HPDE6-E6E7 (cell line): ENCODE measurements at regions not wholly inside any gene's neighbourhood (a gene's known extent, or its start where the extent isn't known, plus 50 kb on each side); places are given as distances from the start of the nearest gene placed in this dataset.
A peak's percentile ranks its signal among the peaks of the same experiment; 100 is the strongest.

Experiments
- DNase-seq: peaks from one replicate; pipeline ENCODE4 v3.0.0; 2011; ENCODE audit warnings: missing footprints; ENCODE audit errors: extremely low spot score

DNA sequence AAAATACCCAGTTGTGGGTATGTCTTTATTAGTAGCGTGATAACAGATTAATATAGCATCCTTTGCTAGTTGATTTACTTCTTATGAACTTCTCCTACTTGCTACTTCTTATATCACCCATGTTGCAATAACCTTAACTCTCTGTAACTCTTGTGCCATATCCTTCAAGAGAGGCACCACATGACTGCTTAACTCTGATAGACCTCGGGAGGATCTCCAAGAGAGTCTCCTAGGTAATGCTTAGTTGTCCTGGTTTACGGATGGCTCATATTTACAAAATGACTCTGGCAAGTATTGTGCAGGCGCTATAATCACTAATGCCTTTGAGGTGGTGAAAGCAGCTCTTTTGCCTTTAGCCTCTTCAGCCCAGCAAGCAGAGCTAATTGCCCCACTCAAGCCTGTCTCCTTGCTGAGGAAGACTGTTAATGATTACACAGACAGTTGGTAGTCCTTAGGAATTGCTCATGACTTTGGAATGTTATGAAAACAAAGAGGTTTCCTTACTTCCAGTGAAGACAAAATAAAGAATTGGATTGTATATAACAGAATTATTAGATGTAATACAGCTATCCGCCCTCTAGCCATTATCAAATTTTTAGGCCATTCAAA lies 1305.8 kb downstream of the PCDH7 start:
- DNase-seq = peak; percentile 29

DNA sequence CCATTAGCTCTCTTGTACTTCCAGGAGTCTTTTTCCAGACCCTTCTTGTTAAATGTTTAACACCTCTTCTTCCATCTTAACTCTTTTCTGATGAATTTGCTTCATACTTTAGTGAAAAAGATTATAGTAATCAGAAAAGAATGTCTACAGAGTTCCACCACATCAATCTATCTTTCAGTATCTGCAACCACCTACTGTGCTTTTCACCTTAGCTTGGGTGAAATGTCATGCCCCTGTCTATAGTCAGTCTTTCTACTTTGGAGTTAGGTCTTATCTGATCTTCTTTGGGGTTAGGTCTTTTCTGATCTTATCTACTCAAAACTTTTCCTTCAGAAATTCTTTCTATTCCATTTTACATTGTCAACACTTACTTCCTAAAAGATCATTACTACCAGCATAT lies 1310.2 kb downstream of the PCDH7 start:
- DNase-seq = no peak

DNA sequence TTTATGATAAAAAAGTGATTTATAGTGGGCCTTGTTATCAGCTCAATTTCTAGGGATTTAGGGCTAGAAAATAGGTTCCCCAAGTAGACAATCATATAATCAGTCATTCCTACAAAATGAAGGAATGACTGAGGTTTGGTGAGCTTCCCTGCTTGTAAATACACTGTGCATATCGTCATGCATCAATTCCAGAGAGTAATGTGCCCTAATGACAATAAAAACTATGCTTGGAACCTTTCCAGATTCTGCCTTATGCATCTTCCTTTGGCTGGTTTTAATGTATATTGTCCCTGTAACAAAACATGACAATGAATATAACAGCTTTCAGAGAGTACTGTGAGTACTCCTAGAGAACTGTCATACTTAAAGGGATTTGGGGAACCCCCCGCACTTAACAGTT lies 1310.9 kb downstream of the PCDH7 start:
- DNase-seq = no peak

DNA sequence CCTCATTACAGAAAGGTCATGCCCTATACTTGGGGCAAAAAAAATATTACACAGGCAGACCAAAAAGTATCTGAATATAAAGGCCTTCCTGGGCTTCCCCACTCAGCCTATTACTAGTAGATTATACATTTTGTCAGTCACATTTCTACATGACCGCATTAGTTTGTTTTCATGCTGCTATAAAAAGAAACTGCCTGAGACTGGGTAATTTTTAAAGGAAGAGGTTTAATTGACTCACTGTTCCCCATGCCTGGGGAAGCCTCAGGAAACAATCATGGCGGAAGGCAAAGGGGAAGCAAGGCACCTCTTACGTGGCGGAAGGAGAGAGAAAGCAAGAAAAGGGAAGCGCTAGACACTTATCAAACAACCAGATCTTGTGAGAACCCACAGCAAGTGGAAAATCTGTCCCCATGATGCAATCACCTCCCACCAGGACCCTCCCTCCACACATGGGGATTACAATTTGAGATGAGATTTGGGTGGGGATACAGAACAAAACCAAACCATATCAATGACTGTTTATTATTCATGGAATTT lies 1312.0 kb downstream of the PCDH7 start:
- no peak for DNase-seq

DNA sequence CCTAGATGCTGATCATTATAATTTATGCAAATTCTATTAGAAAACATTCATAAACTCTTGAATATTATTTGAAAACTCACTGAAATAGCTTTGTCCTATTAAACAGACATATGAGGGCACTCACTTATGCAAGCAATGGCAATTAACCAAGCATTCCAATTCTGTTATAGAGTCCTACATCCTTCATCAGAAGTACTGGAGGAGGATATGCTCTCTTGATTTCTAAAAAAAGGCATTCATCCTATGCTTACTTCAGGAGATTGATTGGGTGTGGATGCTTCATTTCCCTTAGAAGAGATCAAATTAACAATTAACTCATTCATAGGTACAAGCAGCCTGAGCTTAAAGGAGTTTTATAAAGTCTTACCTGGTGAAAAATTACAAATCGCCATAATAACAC lies 1317.2 kb downstream of the PCDH7 start:
- no peak for DNase-seq

DNA sequence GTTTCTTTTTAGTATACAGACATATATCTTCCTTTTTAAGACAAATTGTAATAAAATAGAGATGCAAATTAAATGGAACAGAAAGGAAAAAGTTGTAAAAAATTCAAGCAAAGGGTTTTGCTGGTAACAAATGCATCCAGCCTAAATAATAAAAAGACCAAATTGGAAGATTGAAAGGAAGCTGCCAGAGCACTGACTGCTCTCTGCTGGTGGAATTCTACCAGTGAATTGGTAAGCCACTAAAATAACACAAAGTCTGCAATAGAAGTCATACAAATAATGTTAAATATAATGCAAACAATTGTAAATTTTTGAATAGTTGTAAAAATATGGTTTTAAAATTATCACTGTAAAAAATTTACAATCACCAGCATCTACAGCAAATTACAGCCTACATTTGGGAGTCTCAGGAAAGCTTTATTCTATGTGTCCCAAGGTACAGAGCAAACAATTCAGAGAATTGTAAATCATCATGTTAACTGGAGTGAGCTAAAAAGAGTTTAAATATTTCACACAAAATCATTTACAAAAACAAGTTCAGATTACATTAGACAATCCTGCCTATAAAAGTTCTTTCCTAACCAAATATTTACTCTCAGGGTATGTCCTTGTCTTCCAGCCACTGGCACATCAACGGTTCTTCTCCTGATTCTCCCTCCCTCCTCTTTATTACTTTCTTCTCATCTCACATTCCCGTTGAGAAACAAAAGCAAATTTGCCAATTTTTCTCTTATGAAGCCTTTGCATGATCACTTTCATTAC lies 1322.5 kb downstream of the PCDH7 start:
- no peak for DNase-seq

DNA sequence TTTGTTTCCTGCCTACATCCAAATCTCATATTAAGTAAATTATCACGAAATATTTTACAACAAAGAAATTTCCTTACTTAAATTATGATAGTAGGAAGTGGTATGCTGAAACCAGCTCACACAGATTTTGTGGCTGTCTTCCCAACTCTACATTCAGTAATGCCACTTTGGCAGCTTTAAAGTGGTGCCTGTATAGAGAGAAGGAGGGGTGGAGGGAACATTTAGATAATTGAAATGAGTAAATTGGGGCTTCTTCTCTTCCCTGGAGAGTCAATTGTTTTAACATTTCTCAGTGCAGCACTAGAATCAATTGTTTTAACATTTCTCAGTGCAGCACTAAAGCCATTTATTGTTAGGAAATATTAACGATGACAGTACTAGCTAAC lies 1323.1 kb downstream of the PCDH7 start:
- DNase-seq = no peak

DNA sequence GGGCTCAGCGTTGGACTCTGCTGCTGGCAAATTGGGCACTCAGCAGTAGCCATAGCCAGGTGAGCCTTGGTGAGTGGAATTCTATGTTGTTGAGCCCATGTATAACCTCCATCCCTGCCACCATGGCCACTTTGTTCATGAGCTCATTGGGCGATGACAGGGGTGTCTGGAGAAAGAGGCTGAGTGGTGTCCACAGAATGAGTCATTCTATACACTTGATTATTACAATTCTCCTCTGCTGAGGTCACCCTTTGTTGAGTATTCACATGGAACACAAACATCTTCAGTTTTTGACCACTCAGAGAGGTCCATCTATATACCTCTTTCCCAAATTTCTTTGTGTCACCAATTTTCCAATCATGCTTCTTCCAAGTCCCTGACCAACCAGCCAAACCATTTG lies 1341.7 kb downstream of the PCDH7 start:
- no peak for DNase-seq

DNA sequence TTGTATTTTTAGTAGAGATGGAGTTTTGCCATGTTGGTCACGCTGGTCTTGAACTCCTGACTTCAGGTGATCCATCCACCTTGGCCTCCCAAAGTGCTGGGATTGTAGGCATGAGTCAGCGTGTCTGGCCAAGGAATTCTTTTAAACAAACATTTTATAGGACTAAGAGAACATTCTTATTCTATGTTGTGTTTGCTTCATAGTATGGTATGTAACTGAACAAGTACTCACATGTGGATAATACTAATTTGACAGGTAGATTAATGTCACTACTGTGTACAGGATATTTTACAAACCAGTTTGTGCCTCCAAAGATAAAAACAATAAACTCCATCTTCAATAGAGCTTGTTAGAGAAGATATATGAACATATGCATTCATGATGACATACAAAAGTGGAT lies 1353.4 kb downstream of the PCDH7 start:
- DNase-seq = peak; percentile 16

DNA sequence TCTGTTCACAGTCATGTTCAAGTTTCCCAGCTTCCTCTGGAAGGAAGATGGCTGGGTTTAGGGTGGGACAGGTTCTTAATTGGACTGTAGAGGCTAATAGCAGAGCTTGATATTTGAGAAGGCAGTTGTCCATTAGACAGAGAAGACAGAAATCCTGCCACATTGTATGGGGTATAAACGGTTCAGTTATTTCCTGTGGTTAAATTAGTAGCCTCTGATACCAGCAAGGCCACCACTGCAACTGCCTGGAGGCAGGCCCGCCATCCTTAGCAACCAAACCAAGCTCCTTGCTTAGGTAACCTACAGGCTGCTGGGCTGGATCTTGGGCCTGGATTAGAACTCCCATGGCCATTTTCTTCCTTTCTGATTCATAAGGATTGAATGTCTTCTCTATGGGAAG lies 1367.0 kb downstream of the PCDH7 start:
- no peak for DNase-seq

DNA sequence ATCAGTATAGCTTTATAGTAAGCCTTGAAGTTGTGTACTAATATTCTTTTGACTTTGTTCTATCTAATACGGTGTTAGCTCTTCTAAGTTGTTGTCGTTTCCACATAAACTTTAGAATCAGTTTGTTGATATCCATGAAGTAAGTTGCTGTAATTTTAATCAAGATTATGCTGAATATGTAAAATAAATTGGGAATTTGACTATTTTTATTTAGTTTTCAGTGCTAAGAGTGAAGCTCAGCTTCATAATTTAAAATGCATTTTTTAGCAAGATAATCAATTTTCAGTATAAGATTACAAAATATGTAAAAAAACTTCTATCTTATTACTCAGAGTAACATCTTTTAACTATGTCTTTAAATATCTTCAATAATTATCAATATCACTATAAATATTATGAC lies 1374.8 kb downstream of the PCDH7 start:
- DNase-seq = no peak

DNA sequence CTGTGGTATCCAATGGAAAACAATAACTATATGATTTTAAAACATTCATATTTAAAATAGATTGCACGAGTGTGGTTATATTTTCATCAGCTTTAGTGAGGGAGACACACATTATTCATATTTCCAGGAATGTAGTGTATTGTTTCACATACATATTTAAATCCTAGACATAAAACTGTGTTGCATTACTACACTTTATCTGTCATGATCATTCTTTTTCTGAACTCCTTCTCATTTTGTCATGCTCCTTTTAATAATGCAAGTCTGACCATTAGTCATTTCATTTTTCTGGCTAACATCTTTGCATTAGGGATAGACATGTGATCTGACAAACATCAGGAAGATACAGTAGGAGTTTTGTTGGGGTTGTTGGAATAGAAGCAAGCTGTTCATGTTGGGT lies 1382.7 kb downstream of the PCDH7 start:
- no peak for DNase-seq

DNA sequence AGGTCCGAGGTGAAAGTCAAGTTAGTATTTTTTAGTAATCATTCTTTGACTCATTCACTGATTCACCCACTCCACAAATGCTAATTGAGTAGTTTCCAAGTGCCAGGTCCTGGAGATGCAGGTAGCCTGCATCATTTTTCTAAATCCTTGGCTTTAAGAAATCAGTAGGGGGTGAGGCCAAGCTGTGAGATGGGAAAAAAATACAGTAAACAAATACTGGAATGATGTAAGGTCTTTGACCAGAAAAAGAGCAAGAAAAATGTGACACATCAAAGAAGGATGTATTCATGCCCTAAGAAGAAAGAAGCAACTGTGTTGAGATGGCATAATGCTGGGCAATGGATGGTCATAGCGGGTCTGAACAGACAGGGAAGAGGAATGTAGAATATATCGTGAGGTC lies 1386.6 kb downstream of the PCDH7 start:
- peak; percentile 16 for DNase-seq

DNA sequence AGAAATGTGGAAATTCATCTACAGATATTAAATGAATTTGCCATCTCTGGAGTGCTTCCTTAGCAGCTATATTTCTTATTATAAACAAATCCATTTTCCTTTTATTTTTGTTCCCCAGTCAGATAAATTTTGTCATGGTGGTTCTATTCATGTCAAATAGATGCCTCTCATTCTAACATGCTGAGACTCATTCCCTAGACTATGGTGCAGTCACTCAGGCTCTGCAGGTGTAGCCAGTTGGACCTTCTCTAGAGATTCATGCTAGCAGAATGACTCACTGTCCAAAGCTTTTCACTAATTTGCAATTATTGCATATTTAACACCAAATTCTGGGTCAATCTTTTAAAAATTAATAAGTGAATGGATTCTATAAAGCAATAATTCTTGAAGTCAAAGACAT lies 1392.7 kb downstream of the PCDH7 start:
- DNase-seq = peak; percentile 43

DNA sequence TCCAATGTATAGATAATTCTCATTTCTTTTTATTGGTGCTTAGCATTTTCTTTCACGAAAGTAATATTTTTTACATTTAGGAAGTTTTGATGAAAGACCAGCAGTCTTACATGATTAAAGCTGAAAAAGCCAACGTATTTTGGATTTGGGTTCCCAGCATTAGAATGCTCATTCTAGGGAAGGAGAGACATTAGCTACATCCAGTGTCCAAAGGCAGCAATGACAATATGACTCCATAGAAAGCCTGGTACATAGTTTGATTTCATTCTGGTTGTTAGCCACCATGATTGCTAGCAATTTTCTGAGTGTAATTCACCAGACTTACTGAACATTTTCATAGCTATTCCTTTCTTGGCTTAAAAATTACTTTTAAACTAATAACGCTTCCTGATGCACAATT lies 1397.5 kb downstream of the PCDH7 start:
- DNase-seq = no peak

DNA sequence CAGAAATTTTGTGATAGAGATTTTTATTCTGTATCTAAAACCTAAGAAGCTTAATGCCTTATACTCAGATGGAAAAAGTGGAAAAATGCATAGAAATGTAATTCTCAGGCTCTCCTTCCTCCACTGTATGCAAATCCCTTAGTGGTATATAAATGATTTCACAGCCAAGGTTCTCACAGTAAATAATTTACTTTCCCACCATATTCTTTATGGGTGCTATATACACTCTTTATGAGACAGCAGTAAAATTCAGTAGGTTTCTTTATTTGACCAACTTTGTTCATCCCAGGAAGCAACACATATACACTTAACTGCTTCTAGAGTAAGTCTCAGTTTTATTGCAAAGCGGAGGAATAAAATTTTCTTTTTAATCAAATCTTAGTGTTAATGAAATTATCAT lies 1399.7 kb downstream of the PCDH7 start:
- no peak for DNase-seq

DNA sequence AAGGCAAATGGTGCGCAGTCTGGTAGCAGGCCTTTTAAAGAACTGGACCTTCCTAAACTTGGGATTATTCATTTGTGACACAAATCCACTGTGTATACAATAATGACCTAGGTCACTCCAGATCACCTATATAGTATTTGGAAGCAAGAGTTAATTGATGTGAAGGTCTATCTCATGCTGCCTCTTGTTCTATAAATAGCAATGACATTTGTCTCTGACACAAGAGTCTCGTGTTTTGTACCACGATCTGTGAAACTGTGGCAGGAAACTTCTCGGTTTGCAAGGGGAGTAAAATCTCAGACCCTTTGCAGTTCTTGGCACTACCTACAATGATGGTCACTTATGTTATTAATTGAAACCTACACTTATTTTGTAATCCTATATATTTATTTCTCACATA lies 1408.4 kb downstream of the PCDH7 start:
- DNase-seq = no peak

DNA sequence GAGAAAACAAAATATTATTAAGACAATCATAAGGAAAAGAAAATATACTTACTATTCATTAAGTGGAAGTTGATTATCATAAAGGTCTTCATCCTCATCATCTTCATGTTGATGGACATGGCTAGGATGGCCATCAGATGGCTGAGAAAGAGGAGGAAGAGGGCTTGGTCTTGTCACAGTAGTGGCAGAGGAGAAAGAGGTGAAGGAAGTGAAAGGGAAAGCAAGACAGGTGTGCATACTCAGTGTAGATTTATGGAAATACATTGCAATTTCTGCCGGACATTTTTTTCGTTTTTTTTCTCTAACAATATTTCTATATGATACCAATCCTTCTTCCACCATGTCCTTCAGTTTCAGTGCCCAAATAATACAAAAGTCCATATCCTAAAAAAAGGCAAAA lies 1409.8 kb downstream of the PCDH7 start:
- no peak for DNase-seq

DNA sequence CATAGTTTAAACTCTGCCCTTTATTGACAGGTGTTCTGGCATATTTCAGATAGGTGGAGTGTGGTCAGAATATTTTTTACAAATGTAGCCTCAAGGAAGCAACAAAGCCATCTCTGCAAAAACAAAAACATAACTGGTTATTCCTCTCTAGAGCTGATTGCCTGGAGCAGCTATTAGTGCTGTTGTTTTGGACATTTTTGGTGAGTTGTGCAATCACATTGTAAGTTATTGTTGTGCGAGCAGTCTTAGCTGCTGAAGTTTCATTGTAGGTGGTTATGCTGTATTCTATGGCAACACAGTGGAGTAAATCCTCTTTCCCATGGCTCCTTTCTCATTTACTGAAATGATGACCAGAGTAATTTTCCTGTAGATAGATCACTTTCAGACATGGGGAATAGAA lies 1413.0 kb downstream of the PCDH7 start:
- DNase-seq = no peak

DNA sequence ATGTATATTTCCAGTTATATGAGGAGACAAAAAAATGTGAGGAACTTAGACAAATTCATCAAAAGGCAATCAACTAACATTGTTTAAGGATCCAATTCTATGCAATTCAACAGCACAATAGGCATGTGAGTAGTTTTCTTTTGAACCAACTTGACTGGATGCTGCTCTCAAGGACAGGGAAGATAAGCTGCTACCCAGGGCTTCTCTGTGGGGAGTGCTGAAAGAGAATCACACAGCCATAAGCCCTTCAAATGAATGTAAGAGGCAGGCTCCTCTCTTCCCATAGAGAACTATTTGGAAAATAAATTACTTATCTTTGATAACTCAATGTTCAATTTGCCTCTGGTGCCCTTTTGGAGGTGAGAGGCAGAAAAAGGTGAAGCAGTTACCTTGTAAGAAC lies 1413.6 kb downstream of the PCDH7 start:
- no peak for DNase-seq

DNA sequence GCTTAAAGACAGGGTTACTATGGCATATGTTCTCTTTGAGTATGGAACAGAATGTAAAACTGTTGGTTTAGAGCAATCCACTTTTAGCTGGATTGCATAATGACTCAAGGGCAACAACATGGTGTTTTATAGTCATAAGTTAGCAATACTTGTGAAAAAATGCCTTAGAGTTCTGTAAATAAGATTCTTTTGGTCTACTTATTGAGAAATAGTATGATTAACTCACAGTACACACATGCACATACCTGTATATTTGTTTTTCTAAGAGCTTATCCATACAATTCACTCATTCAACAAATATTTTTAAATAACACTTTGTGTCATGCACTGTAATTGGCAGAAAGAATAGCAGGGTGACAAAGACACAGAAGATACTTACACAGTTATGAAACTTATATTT lies 1415.5 kb downstream of the PCDH7 start:
- peak; percentile 7 for DNase-seq

DNA sequence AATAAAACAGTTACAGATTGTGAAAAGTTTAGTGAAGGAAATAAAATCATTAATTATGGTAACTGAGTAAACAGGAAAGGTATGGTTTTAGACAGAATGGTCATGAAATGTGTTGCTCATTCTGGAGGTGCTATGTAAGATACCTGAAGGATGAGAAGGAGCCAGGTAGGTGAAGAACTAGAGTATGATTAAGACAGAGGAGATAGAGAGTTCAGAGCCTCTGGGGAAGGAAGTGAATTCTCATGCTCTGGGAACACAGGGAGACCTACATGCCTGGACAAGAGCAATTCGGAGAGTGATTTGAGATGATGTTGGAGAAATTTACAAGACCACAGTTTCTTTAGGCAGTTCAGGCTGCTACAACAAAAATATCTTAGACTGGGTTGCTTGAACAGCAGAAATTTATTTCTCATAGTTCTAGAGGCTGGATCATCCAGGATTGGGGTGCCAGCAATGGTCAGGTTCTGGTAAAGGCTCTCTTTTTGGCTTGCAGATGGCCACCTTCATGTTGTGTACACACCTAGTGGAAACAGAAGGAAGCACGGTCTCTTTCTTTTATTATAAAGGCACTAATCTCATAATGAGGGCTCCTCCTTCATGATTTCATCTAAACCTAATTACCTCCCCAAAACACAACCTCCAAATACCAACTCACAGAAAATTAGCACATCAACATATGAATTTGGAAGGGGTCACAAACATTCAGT lies 1416.1 kb downstream of the PCDH7 start:
- peak; percentile 70 for DNase-seq

DNA sequence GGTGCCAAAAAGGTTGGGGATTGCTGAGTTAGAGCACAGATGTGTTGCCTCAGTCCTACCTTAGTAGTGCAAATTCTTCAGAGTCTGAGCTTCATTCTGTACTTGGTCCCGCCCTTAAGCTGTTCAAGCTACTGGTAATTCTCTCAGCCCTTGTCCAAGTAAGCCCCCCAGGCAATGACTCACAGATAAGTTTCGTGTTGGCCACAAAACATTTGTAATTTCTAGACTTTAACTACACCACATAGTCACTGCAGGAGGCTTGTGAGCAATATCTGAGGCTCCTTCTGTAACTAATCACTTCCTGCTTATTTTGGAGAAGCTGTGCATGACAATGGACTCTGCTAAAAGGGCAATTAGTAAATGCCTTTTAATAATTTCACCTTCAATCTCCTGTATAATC lies 1420.5 kb downstream of the PCDH7 start:
- peak; percentile 64 for DNase-seq
